GM12872 (cell line): ENCODE measurements at regions not wholly inside any gene's neighbourhood (a gene's known extent, or its start where the extent isn't known, plus 50 kb on each side); places are given as distances from the start of the nearest gene placed in this dataset.

Source experiments
- TF ChIP-seq, protein P1 (sequence below): IDR thresholded peaks from 3 replicates; pipeline ENCODE4 v1.5.1; 2011; ENCODE audit warnings: low read depth, mild to moderate bottlenecking, low read length, moderate library complexity; ENCODE audit not compliant: insufficient read depth

DNA sequence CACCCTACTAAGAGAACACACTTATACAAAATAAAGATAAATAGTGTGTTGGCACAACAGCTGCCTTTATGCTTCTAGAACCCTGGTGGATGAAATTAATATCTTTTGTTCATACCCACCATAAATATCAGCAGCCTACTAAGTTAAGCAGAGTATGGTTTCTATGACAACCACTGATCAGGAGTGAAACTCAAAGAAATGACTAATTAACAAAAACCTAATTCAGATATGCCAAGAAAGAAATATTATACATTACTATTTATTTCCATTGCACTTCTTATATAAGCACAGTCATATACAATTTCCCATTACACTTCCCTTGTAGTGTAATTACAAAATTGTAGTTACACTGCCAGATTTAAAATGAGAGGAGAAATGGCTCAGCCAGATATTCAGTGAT is 164.1 kb upstream of the CDKN3 start:
- TF ChIP-seq, protein P1, sequence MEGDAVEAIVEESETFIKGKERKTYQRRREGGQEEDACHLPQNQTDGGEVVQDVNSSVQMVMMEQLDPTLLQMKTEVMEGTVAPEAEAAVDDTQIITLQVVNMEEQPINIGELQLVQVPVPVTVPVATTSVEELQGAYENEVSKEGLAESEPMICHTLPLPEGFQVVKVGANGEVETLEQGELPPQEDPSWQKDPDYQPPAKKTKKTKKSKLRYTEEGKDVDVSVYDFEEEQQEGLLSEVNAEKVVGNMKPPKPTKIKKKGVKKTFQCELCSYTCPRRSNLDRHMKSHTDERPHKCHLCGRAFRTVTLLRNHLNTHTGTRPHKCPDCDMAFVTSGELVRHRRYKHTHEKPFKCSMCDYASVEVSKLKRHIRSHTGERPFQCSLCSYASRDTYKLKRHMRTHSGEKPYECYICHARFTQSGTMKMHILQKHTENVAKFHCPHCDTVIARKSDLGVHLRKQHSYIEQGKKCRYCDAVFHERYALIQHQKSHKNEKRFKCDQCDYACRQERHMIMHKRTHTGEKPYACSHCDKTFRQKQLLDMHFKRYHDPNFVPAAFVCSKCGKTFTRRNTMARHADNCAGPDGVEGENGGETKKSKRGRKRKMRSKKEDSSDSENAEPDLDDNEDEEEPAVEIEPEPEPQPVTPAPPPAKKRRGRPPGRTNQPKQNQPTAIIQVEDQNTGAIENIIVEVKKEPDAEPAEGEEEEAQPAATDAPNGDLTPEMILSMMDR: no peak

DNA sequence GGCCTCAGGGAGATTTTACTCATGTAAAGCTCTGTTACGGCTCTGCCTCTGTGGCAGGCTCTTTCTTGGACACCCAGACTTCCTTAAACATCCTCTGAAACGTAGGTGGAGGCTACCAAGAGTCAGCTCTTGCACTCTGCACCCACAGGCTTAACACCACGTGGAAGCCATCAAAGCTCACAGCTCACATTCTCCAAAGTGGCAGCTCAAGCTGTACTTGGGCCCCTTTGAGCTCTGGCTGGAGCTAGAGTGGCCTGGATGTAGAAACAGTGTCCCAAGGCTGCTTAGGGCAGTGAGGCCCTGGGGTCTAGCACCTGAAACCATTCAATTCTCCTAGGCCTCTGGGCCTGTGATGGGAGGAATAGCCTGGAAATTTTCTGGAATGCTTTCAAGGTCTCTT is 155.3 kb upstream of the CDKN3 start:
- TF ChIP-seq, protein P1: no peak

DNA sequence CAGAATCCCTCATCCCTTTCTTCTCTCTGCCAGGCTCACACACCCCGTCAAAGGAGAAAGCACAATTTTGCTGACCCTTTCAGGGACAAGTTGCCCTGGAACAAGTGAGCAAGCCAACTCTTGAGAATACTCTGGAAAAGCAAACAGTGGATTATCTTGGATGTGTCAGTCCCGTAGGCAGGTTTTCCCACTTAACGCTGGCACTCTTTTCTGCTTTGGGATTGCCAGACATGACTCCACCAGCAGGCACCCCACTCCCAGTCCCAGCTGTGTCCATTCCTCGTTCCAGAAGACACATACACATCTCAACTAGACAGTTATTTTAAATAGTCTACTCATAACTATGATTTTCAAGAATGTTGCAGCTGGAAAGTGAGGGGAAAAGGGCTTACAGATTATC is 145.5 kb upstream of the CDKN3 start:
- TF ChIP-seq, protein P1: no peak

DNA sequence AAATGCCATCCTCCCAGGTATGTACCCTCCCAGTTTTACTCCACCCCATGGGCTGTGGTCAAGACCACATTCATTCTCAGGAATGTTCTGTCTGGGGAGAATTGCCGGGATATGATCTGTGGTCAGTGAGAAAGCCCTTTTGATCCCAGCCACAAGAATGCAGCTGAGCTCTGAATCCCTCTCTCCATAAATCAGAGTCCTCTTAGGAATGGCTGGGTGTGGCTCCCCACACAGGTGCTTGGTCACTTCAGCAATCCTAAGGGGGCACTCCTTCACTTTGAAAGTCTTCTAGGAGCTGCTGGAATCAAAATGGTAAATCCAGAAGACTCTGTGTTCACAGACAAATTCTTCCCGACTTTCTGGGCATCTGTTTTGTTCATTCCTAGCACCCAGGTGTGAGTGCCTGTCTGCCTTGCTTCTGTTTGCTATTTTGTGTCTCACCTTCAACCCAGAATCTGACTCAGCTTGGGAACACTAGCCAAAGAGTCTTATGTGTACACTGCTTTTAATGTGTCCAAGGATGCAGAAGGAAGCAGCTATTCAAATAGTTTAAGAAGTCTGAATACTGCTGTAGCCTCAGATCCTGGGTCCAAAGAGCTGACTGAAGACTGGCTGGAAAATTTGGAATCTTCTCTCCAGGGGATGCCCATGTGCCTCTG is 144.6 kb upstream of the CDKN3 start:
- TF ChIP-seq, protein P1: no peak

DNA sequence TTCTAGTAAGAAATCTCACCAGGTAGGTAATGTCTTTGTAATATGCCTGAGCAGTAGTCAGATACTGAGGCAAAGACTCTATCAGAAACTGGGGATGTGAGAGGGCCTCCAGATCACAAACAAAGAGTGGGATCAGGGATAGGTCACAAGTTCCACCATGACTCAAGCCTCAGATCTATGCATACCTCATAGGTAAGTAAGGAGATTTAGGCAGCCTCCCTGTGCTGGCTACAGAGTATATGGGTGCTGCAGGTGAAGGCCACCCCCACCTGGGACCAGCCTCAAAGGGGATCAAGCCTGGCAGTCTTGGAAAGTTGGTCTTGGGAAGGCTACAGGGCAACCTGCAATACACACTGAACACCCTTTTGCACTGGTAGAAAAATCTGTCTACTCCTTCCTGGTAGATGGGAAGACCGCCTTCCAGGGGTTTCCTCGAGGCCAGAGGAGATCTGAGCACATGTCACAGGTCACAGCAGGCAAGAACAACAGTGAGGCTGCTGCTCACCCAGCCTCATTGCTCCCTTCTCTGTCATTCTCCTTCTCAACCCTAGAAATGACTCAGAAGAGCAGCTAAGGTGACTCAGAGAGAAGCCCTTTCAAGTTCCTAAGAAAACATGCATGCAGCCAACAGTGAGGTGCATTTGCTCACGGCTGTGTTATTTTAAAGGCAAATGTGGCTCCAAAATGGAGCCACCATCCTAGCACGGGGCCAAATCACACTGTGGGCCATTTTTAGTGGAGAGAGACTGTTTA is 143.4 kb upstream of the CDKN3 start:
- TF ChIP-seq, protein P1: no peak

GRCh38 chr14:54256156-54256555 is 140.7 kb upstream of the CDKN3 start:
- TF ChIP-seq, protein P1: no peak

GRCh38 chr14:54257424-54257823 is 139.4 kb upstream of the CDKN3 start:
- TF ChIP-seq, protein P1: no peak
